ENCODE measurements at regions not wholly inside any gene's neighbourhood (a gene's known extent, or its start where the extent isn't known, plus 50 kb on each side); places are given as distances from the start of the nearest gene placed in this dataset.

DNA sequence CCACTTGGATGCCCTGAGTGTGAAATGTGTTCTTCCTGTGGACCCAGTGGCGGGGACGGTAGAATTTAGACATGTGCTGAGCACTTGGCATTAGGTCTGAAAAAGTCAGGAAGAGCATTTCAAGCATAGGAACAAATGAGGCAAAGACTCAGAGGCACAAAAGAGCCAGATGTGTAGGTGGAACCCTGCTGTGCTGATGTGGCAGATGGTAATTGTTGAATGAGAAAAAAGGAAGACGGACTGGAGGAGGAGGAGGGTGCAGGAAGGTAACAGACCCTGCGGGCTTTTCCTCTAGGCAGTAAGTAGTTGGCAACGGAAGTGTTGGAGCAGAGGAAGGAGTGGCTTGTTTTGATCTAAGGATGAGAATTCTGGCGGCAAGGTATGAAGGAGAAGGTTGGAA, 985.8 kb downstream of the TBC1D22A start:
- in situ Hi-C loops (cut with HindIII; ENCODE audit: low sequenced_read_pairs), result no loop called here
- H3K4me3 ChIP-seq (ENCODE audit: low read depth, low read length), result no peak overlapping the region
- TF ChIP-seq CTCF (IDR thresholded peaks at IDR 0.05; ENCODE audit: low read depth, low read length, missing control alignments), result no peak
- no peak for DNase-seq (ENCODE audit: low read depth)

DNA sequence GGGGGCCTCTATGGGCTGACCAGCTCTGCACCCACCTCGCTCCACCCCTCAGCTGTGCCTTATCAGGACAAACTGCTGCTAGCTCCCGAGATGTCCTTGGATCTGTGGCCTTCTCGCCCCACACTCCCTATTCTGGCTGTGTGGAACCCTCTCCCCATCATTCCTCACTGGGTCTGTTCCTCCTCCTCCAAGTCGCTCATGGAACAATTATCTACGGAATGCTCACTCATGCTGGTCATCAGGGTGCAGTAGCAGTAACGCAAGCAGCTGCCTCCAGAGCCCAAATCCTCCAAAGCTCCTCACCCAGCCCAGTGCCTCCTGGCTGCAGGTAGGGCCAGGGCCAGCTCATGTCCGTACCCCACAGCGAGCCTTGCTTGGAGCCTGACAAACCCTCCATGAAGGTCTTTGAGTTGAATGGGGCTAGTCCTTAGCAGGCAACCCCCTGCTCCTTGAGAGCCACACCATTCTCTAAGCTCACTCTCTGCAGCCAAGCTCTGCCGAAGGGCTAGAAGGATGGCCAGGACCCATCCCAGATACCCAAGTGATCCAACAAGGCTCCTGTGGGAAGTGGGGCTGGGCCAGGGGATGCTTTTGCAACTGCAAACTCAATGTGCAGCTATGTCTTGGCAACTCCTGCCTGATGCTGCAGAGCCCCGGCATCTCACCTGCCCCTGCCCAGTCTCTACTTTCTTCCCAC, 977.8 kb downstream of the TBC1D22A start:
- no peak for TF ChIP-seq CTCF (IDR thresholded peaks at IDR 0.05; ENCODE audit: low read depth, low read length, missing control alignments)
- DNase-seq (ENCODE audit: low read depth), result no peak
- no peak overlapping the region for H3K4me3 ChIP-seq (ENCODE audit: low read depth, low read length)
- in situ Hi-C loops (cut with HindIII; ENCODE audit: low sequenced_read_pairs), result no loop called here

DNA sequence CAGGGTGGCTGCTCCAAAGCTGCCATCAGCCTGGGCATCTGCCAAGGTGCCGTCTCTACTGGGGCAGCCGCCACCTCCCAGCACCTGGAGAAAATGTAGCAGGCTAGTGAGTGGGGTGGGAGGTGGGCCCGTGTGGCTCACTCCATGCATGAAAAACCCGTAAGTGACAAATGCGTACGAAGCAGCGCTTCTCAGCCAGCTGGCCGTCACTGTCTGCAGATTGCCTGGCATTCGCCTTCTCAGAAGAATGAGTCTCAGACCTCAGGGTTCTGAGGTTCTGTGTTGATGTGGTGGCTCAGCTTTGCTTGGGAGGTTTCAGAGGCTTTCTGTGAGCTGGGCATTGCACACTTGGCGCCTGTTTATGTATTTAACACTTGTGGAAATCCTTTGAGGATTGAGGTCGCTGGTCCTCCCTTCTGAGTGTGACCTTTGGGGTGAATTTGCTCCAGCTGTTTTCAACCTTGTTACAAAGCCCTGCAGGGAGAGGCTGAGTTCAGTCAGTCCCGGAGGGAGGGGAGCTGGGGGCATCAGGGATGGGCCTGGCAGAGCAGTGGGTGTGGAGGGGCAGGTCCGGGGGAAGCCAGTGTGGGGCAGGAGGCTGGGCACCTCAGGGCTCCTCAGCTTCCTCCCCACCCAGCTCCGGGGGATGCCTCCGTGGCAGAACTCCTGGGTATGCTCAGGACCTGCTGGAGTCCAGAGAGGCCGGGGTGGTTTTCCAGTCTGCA, 977.0 kb downstream of the TBC1D22A start:
- no peak for TF ChIP-seq CTCF (IDR thresholded peaks at IDR 0.05; ENCODE audit: low read depth, low read length, missing control alignments)
- no peak for DNase-seq (ENCODE audit: low read depth)
- H3K4me3 ChIP-seq (ENCODE audit: low read depth, low read length), result no peak overlapping the region
- in situ Hi-C loops (cut with HindIII; ENCODE audit: low sequenced_read_pairs), result no loop called here

DNA sequence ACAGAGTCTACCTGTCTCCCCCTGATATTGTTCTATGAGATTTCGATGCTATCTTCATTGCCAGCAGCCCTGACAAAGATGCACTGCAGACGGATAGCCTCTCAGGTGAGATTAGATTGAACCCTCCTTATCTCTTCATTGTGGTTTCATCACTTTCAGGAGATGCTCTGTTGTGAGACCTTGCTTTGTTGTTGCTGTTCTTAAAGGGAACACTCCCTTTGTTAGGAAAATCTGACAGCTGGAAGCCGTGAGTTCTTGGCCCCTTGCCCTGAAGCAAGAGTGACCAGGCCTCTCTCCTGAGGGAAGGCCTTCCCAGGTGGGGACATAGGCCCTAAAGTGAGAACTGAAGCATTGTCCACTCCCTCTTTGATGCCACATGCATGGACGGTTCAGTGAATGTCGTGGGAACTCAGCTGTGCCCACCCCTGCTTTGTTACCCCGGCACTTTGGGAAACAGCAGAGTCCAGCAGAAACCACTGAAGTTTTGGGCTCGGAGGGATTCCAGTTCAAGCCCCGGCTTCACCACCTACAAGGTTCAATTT, 976.1 kb downstream of the TBC1D22A start:
- DNase-seq (ENCODE audit: low read depth), result no peak
- no peak for TF ChIP-seq CTCF (IDR thresholded peaks at IDR 0.05; ENCODE audit: low read depth, low read length, missing control alignments)
- no peak overlapping the region for H3K4me3 ChIP-seq (ENCODE audit: low read depth, low read length)
- in situ Hi-C loops (cut with HindIII; ENCODE audit: low sequenced_read_pairs), result no loop called here

- no peak overlapping the region for H3K4me3 ChIP-seq (ENCODE audit: low read depth, low read length)
- no peak for DNase-seq (ENCODE audit: low read depth)
- in situ Hi-C loops (cut with HindIII; ENCODE audit: low sequenced_read_pairs), result no loop called here
- TF ChIP-seq CTCF (IDR thresholded peaks at IDR 0.05; ENCODE audit: low read depth, low read length, missing control alignments), result no peak
Measured at GRCh38 chr22:47736186-47737034, 974.0 kb downstream of the TBC1D22A start.

DNA sequence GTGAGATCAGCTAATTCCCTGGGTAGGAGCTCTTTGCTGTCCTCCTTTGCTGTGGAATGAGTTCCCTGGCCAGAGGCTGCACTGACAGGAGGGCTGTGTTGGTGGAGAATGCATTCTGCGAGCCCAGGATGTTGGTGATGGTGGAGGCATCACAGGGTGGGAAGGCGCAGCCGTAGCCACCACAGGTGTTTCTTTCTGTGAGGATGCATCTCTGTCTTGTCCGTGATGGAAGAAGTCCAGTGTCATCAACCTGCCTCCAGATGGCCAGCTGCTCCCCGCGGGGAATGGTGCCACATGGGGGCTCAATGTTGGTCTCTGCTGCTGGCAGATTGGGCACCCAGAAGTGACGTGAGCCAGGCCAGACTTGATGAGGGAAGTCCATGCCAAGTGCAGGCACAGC, 972.1 kb downstream of the TBC1D22A start:
- H3K4me3 ChIP-seq (ENCODE audit: low read depth, low read length), result no peak overlapping the region
- no peak for TF ChIP-seq CTCF (IDR thresholded peaks at IDR 0.05; ENCODE audit: low read depth, low read length, missing control alignments)
- no peak for DNase-seq (ENCODE audit: low read depth)
- in situ Hi-C loops (cut with HindIII; ENCODE audit: low sequenced_read_pairs), result no loop called here
